Retinal pigment epithelial cell (primary cell): ENCODE measurements at regions not wholly inside any gene's neighbourhood (a gene's known extent, or its start where the extent isn't known, plus 50 kb on each side); places are given as distances from the start of the nearest gene placed in this dataset.

Source experiments
- DNase-seq: peaks from one replicate; pipeline ENCODE4 v3.0.0-alpha.2; 2010; ENCODE audit warnings: low read depth
- H3K4me3 ChIP-seq: 2 replicates; pipeline ENCODE4 v1.5.1; 2011; ENCODE audit warnings: mild to moderate bottlenecking, low read length, control low read depth, moderate library complexity
- CTCF ChIP-seq: conservative IDR thresholded peaks from 2 replicates; pipeline ENCODE4 v1.5.1; 2011; ENCODE audit warnings: low read depth, low read length, control low read depth, inconsistent platforms

- TF ChIP-seq CTCF = no peak
- no peak for DNase-seq
- H3K4me3 ChIP-seq = no peak overlapping the region
Observed at GRCh38 chr15:91704343-91704742, 149.2 kb upstream of the SLCO3A1 start.

- peak; percentile 27 for DNase-seq
- TF ChIP-seq CTCF = peak; percentile 99
- H3K4me3 ChIP-seq = no peak overlapping the region
Observed at GRCh38 chr15:91706322-91707032, 147.0 kb upstream of the SLCO3A1 start.

- no peak overlapping the region for H3K4me3 ChIP-seq
- no peak for DNase-seq
- TF ChIP-seq CTCF = no peak
Observed at GRCh38 chr15:91710080-91710698, 143.3 kb upstream of the SLCO3A1 start.

GRCh38 chr15:91711384-91712033 lies 142.0 kb upstream of the SLCO3A1 start:
- no peak for DNase-seq
- TF ChIP-seq CTCF = no peak
- no peak overlapping the region for H3K4me3 ChIP-seq

- TF ChIP-seq CTCF = no peak
- H3K4me3 ChIP-seq = no peak overlapping the region
- DNase-seq = no peak
Observed at GRCh38 chr15:91712286-91712685, 141.2 kb upstream of the SLCO3A1 start.

- TF ChIP-seq CTCF = no peak
- no peak overlapping the region for H3K4me3 ChIP-seq
- DNase-seq = peak; percentile 66
Observed at GRCh38 chr15:91716536-91716935, 137.0 kb upstream of the SLCO3A1 start.
